Transverse colon (tissue), 3 donors: ENCODE measurements at regions not wholly inside any gene's neighbourhood (a gene's known extent, or its start where the extent isn't known, plus 50 kb on each side); places are given as distances from the start of the nearest gene placed in this dataset.

Experiments
- EP300 ChIP-seq: sonication (generic); formaldehyde crosslinking; IDR thresholded peaks from one replicate; pipeline ENCODE4 v1.6.1; 2017; ENCODE audit warnings: antibody characterized with exemption, low read depth
- POLR2A ChIP-seq: fragments of 450-650 bp; IDR thresholded peaks from one replicate; pipeline ENCODE4 v1.6.1; 2016; ENCODE audit warnings: antibody characterized with exemption, mild to moderate bottlenecking, moderate library complexity
- TF ChIP-seq, protein P1 (sequence below), 5 experiments: fragments of 200-600 bp in 3 of 5; fragments of 450-650 bp in 2 of 5; sonication (generic) in 3 of 5; IDR thresholded peaks; 1 replicate in 2 of 5; 2 replicates in 3 of 5; pipeline ENCODE4 v1.5.1; 2016 to 2017; ENCODE audit warnings: antibody characterized with exemption in 5 of 5, inconsistent platforms in 3 of 5, mild to moderate bottlenecking in 2 of 5, moderate library complexity in 1 of 5

DNA sequence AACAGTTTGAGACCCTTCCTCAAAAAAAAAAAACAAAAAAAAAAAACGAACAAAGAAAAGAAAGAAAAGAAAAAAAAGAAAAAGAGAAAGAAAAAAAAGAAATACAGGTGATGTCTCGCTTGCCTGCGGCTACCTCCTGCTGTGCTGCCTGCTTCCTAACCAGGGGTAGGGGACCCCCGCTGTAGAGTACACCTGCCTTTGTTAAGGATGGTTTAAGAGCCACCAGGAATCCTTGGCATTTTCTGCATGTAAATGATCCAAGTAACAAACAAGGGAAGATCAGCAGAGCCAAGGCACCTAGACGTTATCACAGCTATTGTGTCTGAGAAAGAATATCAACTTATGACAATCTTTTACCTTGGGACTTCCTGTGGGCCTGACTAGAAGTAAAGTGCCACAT lies 856.8 kb upstream of the GCFC2 start:
- TF ChIP-seq, protein P1, sequence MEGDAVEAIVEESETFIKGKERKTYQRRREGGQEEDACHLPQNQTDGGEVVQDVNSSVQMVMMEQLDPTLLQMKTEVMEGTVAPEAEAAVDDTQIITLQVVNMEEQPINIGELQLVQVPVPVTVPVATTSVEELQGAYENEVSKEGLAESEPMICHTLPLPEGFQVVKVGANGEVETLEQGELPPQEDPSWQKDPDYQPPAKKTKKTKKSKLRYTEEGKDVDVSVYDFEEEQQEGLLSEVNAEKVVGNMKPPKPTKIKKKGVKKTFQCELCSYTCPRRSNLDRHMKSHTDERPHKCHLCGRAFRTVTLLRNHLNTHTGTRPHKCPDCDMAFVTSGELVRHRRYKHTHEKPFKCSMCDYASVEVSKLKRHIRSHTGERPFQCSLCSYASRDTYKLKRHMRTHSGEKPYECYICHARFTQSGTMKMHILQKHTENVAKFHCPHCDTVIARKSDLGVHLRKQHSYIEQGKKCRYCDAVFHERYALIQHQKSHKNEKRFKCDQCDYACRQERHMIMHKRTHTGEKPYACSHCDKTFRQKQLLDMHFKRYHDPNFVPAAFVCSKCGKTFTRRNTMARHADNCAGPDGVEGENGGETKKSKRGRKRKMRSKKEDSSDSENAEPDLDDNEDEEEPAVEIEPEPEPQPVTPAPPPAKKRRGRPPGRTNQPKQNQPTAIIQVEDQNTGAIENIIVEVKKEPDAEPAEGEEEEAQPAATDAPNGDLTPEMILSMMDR (IDR thresholded peaks at IDR 0.05) = no peak
- TF ChIP-seq POLR2A (no peak), EP300 (no peak)
